GM06990 (cell line): ENCODE measurements at regions not wholly inside any gene's neighbourhood (a gene's known extent, or its start where the extent isn't known, plus 50 kb on each side); places are given as distances from the start of the nearest gene placed in this dataset.

Source experiments
- DNase-seq: peaks from one replicate; pipeline ENCODE4 v3.0.0-alpha.2; 2011; ENCODE audit not compliant: insufficient read length; ENCODE audit errors: extremely low read depth
- H3K27me3 ChIP-seq: replicated peaks from 2 replicates; pipeline ENCODE4 v1.6.0; 2011; ENCODE audit warnings: low read length; ENCODE audit not compliant: control insufficient read depth, insufficient read depth
- H3K36me3 ChIP-seq: 2 replicates; pipeline ENCODE4 v1.5.1; 2011; ENCODE audit warnings: low read length; ENCODE audit not compliant: control insufficient read depth, insufficient read depth
- H3K4me3 ChIP-seq: replicated peaks from 2 replicates; pipeline ENCODE4 v1.5.1; 2011; ENCODE audit warnings: low read depth, mild to moderate bottlenecking, control low read depth, low read length
- CTCF ChIP-seq: IDR thresholded peaks from 2 replicates; pipeline ENCODE4 v1.5.1; 2011; ENCODE audit warnings: low read length, control low read depth, mild to moderate bottlenecking, inconsistent platforms; ENCODE audit not compliant: insufficient read depth, poor library complexity, severe bottlenecking

- H3K27me3 ChIP-seq, result no peaks in the 10 kb centered on the region
- TF ChIP-seq CTCF, result no peak
- H3K36me3 ChIP-seq, result no peaks in the 10 kb centered on the region
- no peak for DNase-seq
- no peak overlapping the region for H3K4me3 ChIP-seq
Measured at GRCh38 chr9:7346144-7346543, 453.4 kb downstream of the DMAC1 start.

- Histone ChIP-seq H3K27me3 (no peaks in the 10 kb centered on the region), H3K36me3 (no peaks in the 10 kb centered on the region), H3K4me3 (no peak overlapping the region)
- no peak for DNase-seq
- TF ChIP-seq CTCF, result no peak
Measured at GRCh38 chr9:7342736-7343135, 456.8 kb downstream of the DMAC1 start.

- DNase-seq, result no peak
- no peaks in the 10 kb centered on the region for H3K36me3 ChIP-seq
- no peaks in the 10 kb centered on the region for H3K27me3 ChIP-seq
- TF ChIP-seq CTCF, result no peak
- H3K4me3 ChIP-seq, result no peak overlapping the region
Measured at GRCh38 chr9:7342229-7342628, 457.3 kb downstream of the DMAC1 start.

GRCh38 chr9:7341571-7341970 is 458.0 kb downstream of the DMAC1 start:
- TF ChIP-seq CTCF, result no peak

GRCh38 chr9:7340451-7340850 is 459.1 kb downstream of the DMAC1 start:
- DNase-seq, result no peak
- Histone ChIP-seq H3K27me3 (no peaks in the 10 kb centered on the region), H3K36me3 (no peaks in the 10 kb centered on the region), H3K4me3 (no peak overlapping the region)
- TF ChIP-seq CTCF, result no peak

More at GRCh38 chr9:7341571-7341970, 458.0 kb downstream of the DMAC1 start:
- H3K27me3 ChIP-seq, result no peaks in the 10 kb centered on the region
- no peak overlapping the region for H3K4me3 ChIP-seq
- no peaks in the 10 kb centered on the region for H3K36me3 ChIP-seq
- no peak for DNase-seq

- no peaks in the 10 kb centered on the region for H3K27me3 ChIP-seq
- DNase-seq, result no peak
- no peak overlapping the region for H3K4me3 ChIP-seq
Measured at GRCh38 chr9:7338586-7339281, 460.8 kb downstream of the DMAC1 start.

More at GRCh38 chr9:7338586-7339281, 460.8 kb downstream of the DMAC1 start:
- no peak for TF ChIP-seq CTCF
- no peaks in the 10 kb centered on the region for H3K36me3 ChIP-seq
